WI38 (cell line): ENCODE measurements at regions not wholly inside any gene's neighbourhood (a gene's known extent, or its start where the extent isn't known, plus 50 kb on each side); places are given as distances from the start of the nearest gene placed in this dataset.

Experiments
- H3K4me3 ChIP-seq: 2 replicates; pipeline ENCODE4 v1.5.1; 2011; ENCODE audit warnings: low read depth, mild to moderate bottlenecking, control low read depth, low read length
- CTCF ChIP-seq: IDR thresholded peaks from 2 replicates; pipeline ENCODE4 v1.5.1; 2012; ENCODE audit warnings: low read depth, mild to moderate bottlenecking, control low read depth, low read length

- no peak overlapping the region for H3K4me3 ChIP-seq
- TF ChIP-seq CTCF, result no peak
Measured at GRCh38 chr21:38714039-38714817, 91.5 kb upstream of the ETS2 start.

- no peak for TF ChIP-seq CTCF
- no peak overlapping the region for H3K4me3 ChIP-seq
Measured at GRCh38 chr21:38714999-38715398, 90.7 kb upstream of the ETS2 start.

GRCh38 chr21:38716088-38716487 lies 89.6 kb upstream of the ETS2 start:
- no peak for TF ChIP-seq CTCF

GRCh38 chr21:38716942-38717341 lies 88.8 kb upstream of the ETS2 start:
- no peak overlapping the region for H3K4me3 ChIP-seq
- no peak for TF ChIP-seq CTCF

More at GRCh38 chr21:38716088-38716487, 89.6 kb upstream of the ETS2 start:
- no peak overlapping the region for H3K4me3 ChIP-seq

GRCh38 chr21:38718481-38718880 lies 87.2 kb upstream of the ETS2 start:
- no peak for TF ChIP-seq CTCF
- H3K4me3 ChIP-seq, result no peak overlapping the region

- no peak for TF ChIP-seq CTCF
- H3K4me3 ChIP-seq, result no peak overlapping the region
Measured at GRCh38 chr21:38720074-38720473, 85.7 kb upstream of the ETS2 start.

- H3K4me3 ChIP-seq, result no peak overlapping the region
- no peak for TF ChIP-seq CTCF
Measured at GRCh38 chr21:38721055-38721454, 84.7 kb upstream of the ETS2 start.
